ENCODE measurements at regions not wholly inside any gene's neighbourhood (a gene's known extent, or its start where the extent isn't known, plus 50 kb on each side); places are given as distances from the start of the nearest gene placed in this dataset.

DNA sequence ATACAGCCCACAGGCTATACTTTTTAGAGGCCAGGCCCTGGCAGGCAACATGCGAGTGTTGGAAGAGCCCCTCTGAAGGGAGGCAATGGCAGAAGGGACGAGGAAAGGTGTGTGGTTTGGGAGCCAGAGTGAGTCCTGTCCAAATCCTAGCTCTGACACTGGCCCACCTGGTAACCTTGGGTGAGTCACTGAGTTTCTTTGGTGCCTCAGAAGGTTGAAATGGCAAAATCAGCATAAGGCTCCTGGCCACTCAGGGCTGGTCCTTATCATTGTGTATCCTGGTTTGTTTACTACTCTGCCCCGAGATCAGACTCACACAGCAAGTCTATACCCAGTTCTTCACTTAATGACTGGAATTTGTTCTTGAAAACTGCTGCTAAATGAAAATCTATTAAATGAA is 71.4 kb upstream of the TLE3 start:
- TF ChIP-seq, protein P1, sequence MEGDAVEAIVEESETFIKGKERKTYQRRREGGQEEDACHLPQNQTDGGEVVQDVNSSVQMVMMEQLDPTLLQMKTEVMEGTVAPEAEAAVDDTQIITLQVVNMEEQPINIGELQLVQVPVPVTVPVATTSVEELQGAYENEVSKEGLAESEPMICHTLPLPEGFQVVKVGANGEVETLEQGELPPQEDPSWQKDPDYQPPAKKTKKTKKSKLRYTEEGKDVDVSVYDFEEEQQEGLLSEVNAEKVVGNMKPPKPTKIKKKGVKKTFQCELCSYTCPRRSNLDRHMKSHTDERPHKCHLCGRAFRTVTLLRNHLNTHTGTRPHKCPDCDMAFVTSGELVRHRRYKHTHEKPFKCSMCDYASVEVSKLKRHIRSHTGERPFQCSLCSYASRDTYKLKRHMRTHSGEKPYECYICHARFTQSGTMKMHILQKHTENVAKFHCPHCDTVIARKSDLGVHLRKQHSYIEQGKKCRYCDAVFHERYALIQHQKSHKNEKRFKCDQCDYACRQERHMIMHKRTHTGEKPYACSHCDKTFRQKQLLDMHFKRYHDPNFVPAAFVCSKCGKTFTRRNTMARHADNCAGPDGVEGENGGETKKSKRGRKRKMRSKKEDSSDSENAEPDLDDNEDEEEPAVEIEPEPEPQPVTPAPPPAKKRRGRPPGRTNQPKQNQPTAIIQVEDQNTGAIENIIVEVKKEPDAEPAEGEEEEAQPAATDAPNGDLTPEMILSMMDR (IDR thresholded peaks at IDR 0.05): no peak
- TF ChIP-seq EP300 (IDR thresholded peaks at IDR 0.05): no peak
- no peak for TF ChIP-seq POLR2A (IDR thresholded peaks at IDR 0.05)
